IMR-90 (cell line): ENCODE measurements at regions not wholly inside any gene's neighbourhood (a gene's known extent, or its start where the extent isn't known, plus 50 kb on each side); places are given as distances from the start of the nearest gene placed in this dataset.

Source experiments
- ATAC-seq: fragments of 200-7000 bp; cut with Tn5 transposase; 2 replicates; pipeline ENCODE4 v1.9.1; 2020; ENCODE audit warnings: low read depth, mild to moderate bottlenecking, moderate library complexity
- BruUV-seq: library from RNA; stranded (reverse); fragments of 400-500 nt; replicated peaks from 2 replicates; lab custom pipeline; 2021; lab: Mats Ljungman, UMichigan
- CTCF ChIA-PET: fragments of 300-600 bp; formaldehyde crosslinking; extraction: SDS; loops from one replicate; lab custom pipeline; 2021; ENCODE audit warnings: antibody characterized with exemption; lab: Yijun Ruan, JAX
- POLR2A ChIA-PET: fragments of 300-600 bp; sonication (Branson Sonifier 250); formaldehyde crosslinking; loops from one replicate; lab custom pipeline; 2022; ENCODE audit warnings: antibody characterized with exemption; ENCODE audit not compliant: unreplicated experiment; lab: Charles Lee
- DNase-seq: peaks from one replicate; pipeline ENCODE4 v3.0.0; 2013
- H2AFZ ChIP-seq: replicated peaks from 2 replicates; pipeline ENCODE3; 2013; ENCODE audit warnings: low read length, mild to moderate bottlenecking; ENCODE audit not compliant: poor library complexity
- H2AK5ac ChIP-seq: 2 replicates; pipeline ENCODE4 v1.6.1; 2013; ENCODE audit warnings: low read depth, low read length, inconsistent platforms
- H2AK9ac ChIP-seq: replicated peaks from 2 replicates; pipeline ENCODE3; 2013; ENCODE audit warnings: mild to moderate bottlenecking, low read depth, low read length, moderate library complexity; ENCODE audit not compliant: poor library complexity
- H2BK120ac ChIP-seq: 2 replicates; pipeline ENCODE4 v1.6.1; 2013; ENCODE audit warnings: low read depth, low read length, inconsistent platforms
- H2BK15ac ChIP-seq: 3 replicates; pipeline ENCODE4 v1.6.1; 2013; ENCODE audit warnings: low read depth, low read length, inconsistent platforms
- H2BK20ac ChIP-seq: 2 replicates; pipeline ENCODE4 v1.6.1; 2013; ENCODE audit warnings: low read depth, mild to moderate bottlenecking, inconsistent platforms, low read length, moderate library complexity
- H2BK5ac ChIP-seq: 2 replicates; pipeline ENCODE4 v1.6.1; 2013; ENCODE audit warnings: mild to moderate bottlenecking, low read depth, low read length, inconsistent platforms; ENCODE audit not compliant: poor library complexity, severe bottlenecking
- H3K14ac ChIP-seq: replicated peaks from 2 replicates; pipeline ENCODE4 v1.6.1; 2013; ENCODE audit warnings: low read depth, low read length, inconsistent platforms
- H3K18ac ChIP-seq: 2 replicates; pipeline ENCODE4 v1.6.1; 2013; ENCODE audit warnings: low read depth, low read length, control low read depth
- H3K23ac ChIP-seq: 2 replicates; pipeline ENCODE4 v1.6.1; 2013; ENCODE audit warnings: low read depth, low read length, inconsistent platforms
- H3K27ac ChIP-seq: 2 replicates; pipeline ENCODE4 v1.5.1; 2013; ENCODE audit warnings: mild to moderate bottlenecking, control low read depth, low read length; ENCODE audit not compliant: insufficient read depth
- H3K27me3 ChIP-seq: 2 replicates; pipeline ENCODE4 v1.6.1; 2013; ENCODE audit warnings: low read length; ENCODE audit not compliant: control insufficient read depth, insufficient read depth
- H3K36me3 ChIP-seq: 2 replicates; pipeline ENCODE4 v1.6.1; 2013; ENCODE audit warnings: low read length, mixed read lengths; ENCODE audit not compliant: control insufficient read depth, insufficient read depth
- H3K4ac ChIP-seq: 2 replicates; pipeline ENCODE4 v1.6.1; 2013; ENCODE audit warnings: low read depth, low read length, inconsistent platforms
- H3K4me1 ChIP-seq: 2 replicates; pipeline ENCODE4 v1.6.1; 2013; ENCODE audit warnings: low read length, mixed read lengths; ENCODE audit not compliant: control insufficient read depth, insufficient read depth
- H3K4me2 ChIP-seq: 2 replicates; pipeline ENCODE4 v1.6.1; 2013; ENCODE audit warnings: low read depth, mild to moderate bottlenecking, control low read depth, low read length, moderate library complexity
- H3K4me3 ChIP-seq: 2 replicates; pipeline ENCODE4 v1.5.1; 2013; ENCODE audit warnings: low read depth, mild to moderate bottlenecking, control low read depth, low read length, moderate library complexity; ENCODE audit not compliant: insufficient read depth
- H3K56ac ChIP-seq: 2 replicates; pipeline ENCODE4 v1.6.1; 2013; ENCODE audit warnings: low read length, inconsistent platforms; ENCODE audit not compliant: insufficient read depth; ENCODE audit errors: extremely low read depth
- H3K79me1 ChIP-seq, 2 experiments: 2 replicates each; pipeline ENCODE4 v1.6.1; 2013; ENCODE audit warnings: low read length in 2 of 2, inconsistent platforms in 1 of 2, low read depth in 1 of 2
- H3K9ac ChIP-seq: 2 replicates; pipeline ENCODE4 v1.6.1; 2013; ENCODE audit warnings: low read depth, low read length, control low read depth
- H3K9me1 ChIP-seq: 2 replicates; pipeline ENCODE4 v1.6.1; 2013; ENCODE audit warnings: low read length, inconsistent platforms; ENCODE audit not compliant: insufficient read depth
- H3K9me3 ChIP-seq: 2 replicates; pipeline ENCODE4 v1.6.1; 2013; ENCODE audit warnings: low read length; ENCODE audit not compliant: control insufficient read depth, insufficient read depth
- H4K20me1 ChIP-seq: 2 replicates; pipeline ENCODE4 v1.6.1; 2013; ENCODE audit warnings: low read length, inconsistent platforms; ENCODE audit not compliant: insufficient read depth
- H4K5ac ChIP-seq: 2 replicates; pipeline ENCODE4 v1.6.1; 2013; ENCODE audit warnings: mild to moderate bottlenecking, low read depth, low read length, control low read depth
- H4K8ac ChIP-seq, 2 experiments: 2 replicates each; pipeline ENCODE4 v1.6.1; 2013; ENCODE audit warnings: low read depth in 2 of 2, low read length in 2 of 2, control low read depth in 1 of 2, inconsistent platforms in 1 of 2
- H4K91ac ChIP-seq: 2 replicates; pipeline ENCODE4 v1.6.1; 2013; ENCODE audit warnings: low read depth, low read length, inconsistent platforms; ENCODE audit not compliant: insufficient read depth
- CHD1 ChIP-seq: IDR thresholded peaks from 2 replicates; pipeline ENCODE4 v1.6.1; 2012; ENCODE audit warnings: low read depth, low read length, improper control_type of control experiment
- FOS ChIP-seq: fragments of 150-350 bp; IDR thresholded peaks from 2 replicates; pipeline ENCODE4 v1.6.1; 2016; ENCODE audit warnings: low read depth, low read length
- MXI1 ChIP-seq: IDR thresholded peaks from 2 replicates; pipeline ENCODE4 v1.6.1; 2012; ENCODE audit warnings: low read depth, mild to moderate bottlenecking, low read length, moderate library complexity, borderline replicate concordance
- POLR2A ChIP-seq: IDR thresholded peaks from 2 replicates; pipeline ENCODE4 v1.6.1; 2012; ENCODE audit warnings: mild to moderate bottlenecking, low read depth, low read length
- RFX5 ChIP-seq: IDR thresholded peaks from 2 replicates; pipeline ENCODE4 v1.8.0; 2012; ENCODE audit warnings: low read depth, mild to moderate bottlenecking, low read length, moderate library complexity
- SMC3 ChIP-seq: fragments of 150-350 bp; IDR thresholded peaks from 2 replicates; pipeline ENCODE4 v1.6.1; 2016; ENCODE audit warnings: low read depth, mild to moderate bottlenecking, antibody characterized with exemption, low read length, moderate library complexity
- WGBS, 2 experiments: methylation state at CpG; one replicate each; pipeline versions ENCODE4 v1.1.5 to v1.1.7; 2013; ENCODE audit warnings: missing lambda C conversion rate in 2 of 2; ENCODE audit not compliant: insufficient read length in 1 of 2; ENCODE audit errors: extremely low coverage in 2 of 2; 5-methylcytosine and 5-hydroxymethylcytosine counted together
- dilution Hi-C: fragments of 300-500 bp; cut with HindIII; formaldehyde crosslinking; loops from one replicate; pipeline ENCODE4 v1.14.3; 2018; ENCODE audit warnings: low sequenced_read_pairs; ENCODE audit not compliant: unreplicated experiment
- in situ Hi-C: fragments of 300-500 bp; cut with MboI; formaldehyde crosslinking; loops from 3 replicates; pipeline ENCODE4 v1.14.3; 2019; ENCODE audit warnings: low sequenced_read_pairs, inconsistent platforms, mixed read lengths
- intact Hi-C: fragments of 100-400 bp; cut with micrococcal nuclease; formaldehyde crosslinking; loops from 2 replicates; pipeline ENCODE4 v1.10.0; 2022
- TF ChIP-seq, protein P1 (sequence below): conservative IDR thresholded peaks from 2 replicates; pipeline ENCODE4 v1.5.1; 2012; ENCODE audit warnings: mild to moderate bottlenecking, low read depth, low read length, improper control_type of control experiment

DNA sequence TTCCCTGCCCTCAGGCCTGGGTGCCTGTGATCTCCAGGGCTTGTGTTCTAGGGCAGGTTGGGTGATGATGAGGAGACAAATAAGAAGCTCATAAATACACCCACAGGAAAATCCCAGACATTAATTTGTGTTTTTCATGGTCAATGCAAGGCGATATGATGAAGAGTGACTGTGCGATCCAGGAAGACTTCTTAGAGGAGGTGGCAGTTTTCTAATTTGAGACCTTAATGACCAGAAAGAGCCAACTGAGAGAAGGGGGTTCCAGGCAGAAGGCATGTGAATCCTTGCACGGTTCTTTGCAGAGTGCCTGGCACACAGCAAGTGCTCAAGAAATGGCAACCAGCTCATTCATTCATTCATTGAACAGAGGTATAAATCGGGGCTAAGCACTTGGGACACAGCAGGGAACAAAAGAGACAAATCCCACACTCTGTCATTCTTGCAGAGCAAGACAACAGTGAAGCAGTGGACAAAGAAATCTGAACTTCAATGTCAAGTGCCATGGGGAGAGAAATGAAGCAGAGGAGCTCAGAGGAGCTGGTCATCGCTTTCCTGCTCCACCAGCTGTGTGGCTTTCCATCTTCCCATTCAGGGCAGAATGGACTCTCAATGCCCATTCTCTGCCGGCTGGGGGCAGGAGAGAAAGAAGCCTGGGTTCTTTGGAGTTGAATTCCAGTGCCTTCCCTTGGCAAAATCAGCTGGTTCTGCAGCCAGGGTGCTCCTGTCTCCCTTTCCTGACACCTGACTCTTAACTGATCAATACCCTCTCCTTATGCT lies 128.3 kb downstream of the AACS start:
- BruUV-seq, result no TSS peak
- Histone ChIP-seq H2AK5ac (no peak overlapping the region), H4K5ac (no peak overlapping the region), H3K18ac (no peak overlapping the region), H3K9ac (no peak overlapping the region), H3K23ac (no peak overlapping the region), H2BK20ac (no peak overlapping the region), H2BK5ac (no peak overlapping the region), H2BK120ac (no peak overlapping the region), H3K9me3 (no peaks in the 10 kb centered on the region), H3K4me1 (no peaks in the 10 kb centered on the region), H3K14ac (no peak overlapping the region), H2BK15ac (no peak overlapping the region), H4K91ac (no peak overlapping the region), H4K20me1 (no peaks in the 10 kb centered on the region), H3K4me3 (no peak overlapping the region), H3K56ac (no peak overlapping the region), H3K4ac (no peak overlapping the region), H3K36me3 (no peaks in the 10 kb centered on the region), H3K79me1 (no peaks in the 10 kb centered on the region), H4K8ac (no peak overlapping the region), H3K27me3 (peaks cover 18% of the 10 kb centered on the region), H2AK9ac (no peak overlapping the region), H3K4me2 (no peak overlapping the region), H3K9me1 (no peaks in the 10 kb centered on the region), H2AFZ (no peak overlapping the region), H3K27ac (no peak overlapping the region)
- ATAC-seq (no peak), DNase-seq (no peak)
- POLR2A ChIA-PET, result no interaction called here
- TF ChIP-seq SMC3, result no peak
- TF ChIP-seq, protein P1, sequence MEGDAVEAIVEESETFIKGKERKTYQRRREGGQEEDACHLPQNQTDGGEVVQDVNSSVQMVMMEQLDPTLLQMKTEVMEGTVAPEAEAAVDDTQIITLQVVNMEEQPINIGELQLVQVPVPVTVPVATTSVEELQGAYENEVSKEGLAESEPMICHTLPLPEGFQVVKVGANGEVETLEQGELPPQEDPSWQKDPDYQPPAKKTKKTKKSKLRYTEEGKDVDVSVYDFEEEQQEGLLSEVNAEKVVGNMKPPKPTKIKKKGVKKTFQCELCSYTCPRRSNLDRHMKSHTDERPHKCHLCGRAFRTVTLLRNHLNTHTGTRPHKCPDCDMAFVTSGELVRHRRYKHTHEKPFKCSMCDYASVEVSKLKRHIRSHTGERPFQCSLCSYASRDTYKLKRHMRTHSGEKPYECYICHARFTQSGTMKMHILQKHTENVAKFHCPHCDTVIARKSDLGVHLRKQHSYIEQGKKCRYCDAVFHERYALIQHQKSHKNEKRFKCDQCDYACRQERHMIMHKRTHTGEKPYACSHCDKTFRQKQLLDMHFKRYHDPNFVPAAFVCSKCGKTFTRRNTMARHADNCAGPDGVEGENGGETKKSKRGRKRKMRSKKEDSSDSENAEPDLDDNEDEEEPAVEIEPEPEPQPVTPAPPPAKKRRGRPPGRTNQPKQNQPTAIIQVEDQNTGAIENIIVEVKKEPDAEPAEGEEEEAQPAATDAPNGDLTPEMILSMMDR, result no peak
- TF ChIP-seq RFX5, result no peak
- TF ChIP-seq POLR2A, result no peak
- no peak for TF ChIP-seq CHD1
- TF ChIP-seq FOS, result no peak
- TF ChIP-seq MXI1, result no peak
- dilution Hi-C loops (no loop called here), intact Hi-C loops (no loop called here), in situ Hi-C loops (loop anchor here (25.0 kb wide), 1 partner anchor 219 kb away; no protein-coding TSS in a partner anchor)
- no CpG with 5 or more reads among the region's 6 CpGs for WGBS, 2 experiments
- CTCF ChIA-PET, result no interaction called here
